ENCODE measurements at regions not wholly inside any gene's neighbourhood (a gene's known extent, or its start where the extent isn't known, plus 50 kb on each side); places are given as distances from the start of the nearest gene placed in this dataset.

DNA sequence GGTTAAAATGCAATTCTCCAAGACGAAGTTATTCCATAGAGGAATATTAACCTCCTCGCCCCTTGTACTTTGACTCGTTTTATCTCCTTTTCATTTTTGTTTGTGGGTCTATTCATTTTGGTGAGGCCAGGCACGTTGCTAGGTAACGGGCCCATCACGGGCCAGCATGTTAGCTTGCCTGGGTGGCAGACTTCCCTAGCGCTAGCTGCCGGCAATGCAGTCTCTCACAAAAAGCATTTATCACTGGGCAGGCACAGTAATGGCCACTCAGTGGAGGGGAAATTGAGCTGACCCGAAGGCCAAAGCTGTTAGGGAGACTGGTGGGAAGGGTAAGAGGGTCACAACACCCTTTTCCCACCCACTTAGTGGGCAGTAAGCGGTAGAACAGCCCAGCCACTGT lies 234.4 kb upstream of the FOXD3 start:
- TF ChIP-seq GATA1 (IDR thresholded peaks at IDR 0.05; ENCODE audit: low read depth, low read length) = no peak
- no peak for TF ChIP-seq POLR2A (IDR thresholded peaks at IDR 0.05; ENCODE audit: low read length)

DNA sequence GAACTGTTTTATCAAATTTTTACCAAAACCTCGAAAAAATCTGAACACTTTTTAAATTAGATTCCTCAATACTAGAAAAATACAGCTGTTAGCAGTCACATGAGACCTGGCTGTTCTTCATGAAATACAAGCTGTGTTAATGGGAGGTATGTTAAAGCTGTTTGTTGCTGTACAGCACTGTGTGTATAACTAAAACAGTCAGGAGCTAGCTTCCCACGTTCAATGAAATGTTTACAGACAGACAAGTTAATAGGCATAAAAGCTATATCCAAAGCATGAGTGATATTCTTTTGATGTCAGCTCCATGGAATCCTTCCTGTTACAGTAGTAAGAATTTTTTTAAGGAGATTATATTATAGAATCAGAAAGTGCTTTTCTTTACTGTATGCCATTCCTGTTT lies 223.2 kb upstream of the FOXD3 start:
- TF ChIP-seq GATA1 (IDR thresholded peaks at IDR 0.05; ENCODE audit: low read depth, low read length) = no peak
- TF ChIP-seq POLR2A (IDR thresholded peaks at IDR 0.05; ENCODE audit: low read length) = no peak
- DNase-seq = no peak

More for the DNA sequence above, 234.4 kb upstream of the FOXD3 start:
- no peak for DNase-seq

- TF ChIP-seq GATA1 (IDR thresholded peaks at IDR 0.05; ENCODE audit: low read depth, low read length) (no peak), POLR2A (IDR thresholded peaks at IDR 0.05; ENCODE audit: low read length) (no peak)
- DNase-seq = no peak
Observed at GRCh38 chr1:63101336-63101735, 221.0 kb upstream of the FOXD3 start.

GRCh38 chr1:63103682-63104081 lies 218.7 kb upstream of the FOXD3 start:
- no peak for DNase-seq
- TF ChIP-seq GATA1 (IDR thresholded peaks at IDR 0.05; ENCODE audit: low read depth, low read length) (no peak), POLR2A (IDR thresholded peaks at IDR 0.05; ENCODE audit: low read length) (no peak)

- no peak for TF ChIP-seq GATA1 (IDR thresholded peaks at IDR 0.05; ENCODE audit: low read depth, low read length)
- no peak for TF ChIP-seq POLR2A (IDR thresholded peaks at IDR 0.05; ENCODE audit: low read length)
- no peak for DNase-seq
Observed at GRCh38 chr1:63107066-63107465, 215.3 kb upstream of the FOXD3 start.

- DNase-seq = no peak
- TF ChIP-seq GATA1 (IDR thresholded peaks at IDR 0.05; ENCODE audit: low read depth, low read length) = no peak
- TF ChIP-seq POLR2A (IDR thresholded peaks at IDR 0.05; ENCODE audit: low read length) = no peak
Observed at GRCh38 chr1:63108206-63108605, 214.2 kb upstream of the FOXD3 start.

GRCh38 chr1:63112155-63112900 lies 210.0 kb upstream of the FOXD3 start:
- no peak for DNase-seq
- no peak for TF ChIP-seq POLR2A (IDR thresholded peaks at IDR 0.05; ENCODE audit: low read length)
- TF ChIP-seq GATA1 (IDR thresholded peaks at IDR 0.05; ENCODE audit: low read depth, low read length) = no peak

GRCh38 chr1:63115527-63115926 lies 206.8 kb upstream of the FOXD3 start:
- no peak for DNase-seq
- no peak for TF ChIP-seq GATA1 (IDR thresholded peaks at IDR 0.05; ENCODE audit: low read depth, low read length)
- TF ChIP-seq POLR2A (IDR thresholded peaks at IDR 0.05; ENCODE audit: low read length) = no peak

GRCh38 chr1:63116016-63116415 lies 206.4 kb upstream of the FOXD3 start:
- TF ChIP-seq POLR2A (IDR thresholded peaks at IDR 0.05; ENCODE audit: low read length) (no peak), GATA1 (IDR thresholded peaks at IDR 0.05; ENCODE audit: low read depth, low read length) (no peak)
- DNase-seq = no peak

DNA sequence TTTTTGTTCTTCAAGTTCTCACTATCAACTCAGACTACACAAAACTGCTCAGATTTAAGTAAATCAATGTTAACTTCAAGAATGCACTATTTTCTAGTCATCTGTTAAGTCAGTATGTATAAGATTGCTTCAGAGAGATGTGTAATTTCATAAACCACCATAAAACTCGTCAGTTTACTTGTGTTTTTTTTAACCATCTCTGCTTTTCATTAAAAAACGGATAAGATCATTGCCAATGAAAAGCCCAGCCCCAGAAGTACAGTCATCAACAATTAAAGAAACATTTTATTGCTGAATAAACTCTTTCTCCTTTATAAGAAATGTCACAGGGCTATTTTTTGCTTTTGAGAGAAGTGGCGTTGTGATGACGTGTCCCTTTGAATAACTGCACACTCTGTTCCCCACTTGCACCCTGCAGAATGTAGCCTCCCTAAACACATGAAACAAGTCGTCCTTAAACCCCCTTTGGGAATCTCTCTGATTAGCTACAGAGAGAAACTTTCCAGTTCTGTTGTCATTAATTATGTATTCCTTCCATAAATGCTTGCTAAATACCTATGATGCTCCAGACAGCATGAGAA lies 202.7 kb upstream of the FOXD3 start:
- TF ChIP-seq POLR2A (IDR thresholded peaks at IDR 0.05; ENCODE audit: low read length) (no peak), GATA1 (IDR thresholded peaks at IDR 0.05; ENCODE audit: low read depth, low read length) (no peak)
- no peak for DNase-seq

- TF ChIP-seq GATA1 (IDR thresholded peaks at IDR 0.05; ENCODE audit: low read depth, low read length) (no peak), POLR2A (IDR thresholded peaks at IDR 0.05; ENCODE audit: low read length) (no peak)
- peak in 1 of 2 experiments; percentile 8 for DNase-seq
Observed at GRCh38 chr1:63122079-63122478, 200.3 kb upstream of the FOXD3 start.

DNA sequence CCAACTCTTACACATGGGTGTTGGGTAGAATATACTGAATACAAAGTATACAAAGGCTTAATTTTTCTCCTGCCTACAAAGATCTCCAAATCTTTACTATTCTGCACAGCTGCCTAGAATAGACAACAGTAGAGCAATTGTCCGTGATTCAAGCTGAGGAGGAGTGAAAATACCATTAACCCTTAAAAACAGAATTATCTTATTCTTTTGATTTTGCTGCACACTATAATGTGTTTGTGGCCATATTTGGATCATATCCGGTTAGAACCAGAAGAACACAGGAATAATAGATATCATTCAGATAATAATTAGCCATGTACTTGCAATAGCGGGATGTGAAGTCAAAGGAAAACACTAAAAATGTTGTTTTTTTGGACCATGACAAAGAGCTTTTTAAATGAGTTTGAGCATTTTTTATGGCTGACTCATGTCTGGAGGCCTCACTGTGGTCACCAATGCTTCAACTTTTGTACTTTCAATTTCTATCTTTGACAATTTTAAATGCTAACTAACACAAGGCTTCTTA lies 197.6 kb upstream of the FOXD3 start:
- no peak for DNase-seq
- TF ChIP-seq GATA1 (IDR thresholded peaks at IDR 0.05; ENCODE audit: low read depth, low read length) (no peak), POLR2A (IDR thresholded peaks at IDR 0.05; ENCODE audit: low read length) (no peak)

DNA sequence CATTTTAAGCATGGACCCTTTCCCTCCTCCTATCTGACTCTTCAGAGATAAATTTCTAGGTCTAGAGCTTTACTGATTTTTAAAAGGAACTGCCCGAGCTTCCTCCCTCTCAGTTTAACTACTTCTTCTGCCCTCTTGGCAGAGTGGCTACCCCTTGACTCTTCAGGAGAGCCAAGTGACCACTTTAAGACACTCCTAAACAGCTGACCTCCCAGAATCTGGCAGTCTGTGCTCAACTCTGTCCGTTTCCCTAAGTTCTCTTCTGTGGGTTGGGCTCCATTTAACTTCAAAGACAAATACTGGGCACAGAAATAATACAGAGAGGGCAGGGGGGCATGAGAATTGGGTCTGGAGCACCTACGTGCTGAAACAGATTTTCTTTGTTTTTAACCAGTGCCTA lies 196.3 kb upstream of the FOXD3 start:
- TF ChIP-seq GATA1 (IDR thresholded peaks at IDR 0.05; ENCODE audit: low read depth, low read length) = no peak
- no peak for TF ChIP-seq POLR2A (IDR thresholded peaks at IDR 0.05; ENCODE audit: low read length)
- DNase-seq = no peak

- DNase-seq = no peak
- no peak for TF ChIP-seq POLR2A (IDR thresholded peaks at IDR 0.05; ENCODE audit: low read length)
- no peak for TF ChIP-seq GATA1 (IDR thresholded peaks at IDR 0.05; ENCODE audit: low read depth, low read length)
Observed at GRCh38 chr1:63127376-63127775, 195.0 kb upstream of the FOXD3 start.

DNA sequence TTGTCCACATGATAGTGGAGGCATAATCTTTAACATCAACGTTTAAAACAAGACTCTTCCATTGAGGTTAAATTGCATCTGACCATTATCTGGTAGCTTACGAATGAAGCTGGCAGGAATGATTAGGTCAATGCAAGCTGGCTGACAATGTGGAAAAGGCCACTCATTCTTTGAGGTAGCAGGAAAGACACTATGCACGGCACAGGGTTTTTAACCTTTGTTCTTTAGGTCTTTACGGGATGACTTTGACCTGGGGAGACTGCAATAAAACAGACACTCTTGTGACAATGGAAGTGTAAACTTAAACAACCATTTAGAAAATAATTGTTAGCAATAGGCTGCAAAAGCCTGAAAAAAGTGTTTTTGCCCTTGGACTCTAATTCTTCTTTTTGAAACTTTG lies 193.8 kb upstream of the FOXD3 start:
- no peak for TF ChIP-seq POLR2A (IDR thresholded peaks at IDR 0.05; ENCODE audit: low read length)
- TF ChIP-seq GATA1 (IDR thresholded peaks at IDR 0.05; ENCODE audit: low read depth, low read length) = no peak
- DNase-seq = no peak

All from erythroblast (primary cell).